H1 (cell line): ENCODE measurements at regions not wholly inside any gene's neighbourhood (a gene's known extent, or its start where the extent isn't known, plus 50 kb on each side); places are given as distances from the start of the nearest gene placed in this dataset.

Experiments used
- RXRA ChIP-seq: IDR thresholded peaks from 2 replicates; pipeline ENCODE4 v1.6.1; 2011; ENCODE audit warnings: low read depth, mild to moderate bottlenecking, low read length, moderate library complexity; ENCODE audit not compliant: insufficient read depth
- SP1 ChIP-seq: IDR thresholded peaks from 2 replicates; pipeline ENCODE4 v1.6.1; 2011; ENCODE audit warnings: low read depth, low read length

- TF ChIP-seq RXRA = no peak
- TF ChIP-seq SP1 = no peak
These were observed 670.0 kb upstream of the NOVA1 start (continued) for GRCh38 chr14:27267876-27268275.
